D721Med (cell line): ENCODE measurements at regions not wholly inside any gene's neighbourhood (a gene's known extent, or its start where the extent isn't known, plus 50 kb on each side); places are given as distances from the start of the nearest gene placed in this dataset.

Experiments
- DNase-seq: peaks from one replicate; pipeline ENCODE4 v3.0.0; 2011; ENCODE audit warnings: low spot score; ENCODE audit not compliant: insufficient read length
- FAIRE-seq: peaks from 2 replicates; lab custom pipeline; 2011; peaks lifted over from hg19 to GRCh38; lab: Jason Lieb, UNC
- CTCF ChIP-seq: IDR thresholded peaks from 2 replicates; pipeline ENCODE4 v1.5.1; 2012; ENCODE audit warnings: mild to moderate bottlenecking, control low read depth; ENCODE audit not compliant: insufficient read depth; ENCODE audit errors: missing control alignments

GRCh38 chr6:155974811-155975323, 519.2 kb upstream of the NOX3 start:
- FAIRE-seq (no peak), DNase-seq (no peak)
- TF ChIP-seq CTCF = no peak

- no peak for TF ChIP-seq CTCF
- FAIRE-seq (no peak), DNase-seq (no peak)
Measured at GRCh38 chr6:155974359-155974758, 518.7 kb upstream of the NOX3 start.

GRCh38 chr6:155970876-155971708, 515.5 kb upstream of the NOX3 start:
- FAIRE-seq (no peak), DNase-seq (no peak)
- no peak for TF ChIP-seq CTCF

- DNase-seq (no peak), FAIRE-seq (no peak)
- TF ChIP-seq CTCF = no peak
Measured at GRCh38 chr6:155970472-155970871, 514.8 kb upstream of the NOX3 start.

GRCh38 chr6:155968921-155969320, 513.3 kb upstream of the NOX3 start:
- DNase-seq (no peak), FAIRE-seq (no peak)
- TF ChIP-seq CTCF = no peak

- FAIRE-seq = no peak
- no peak for TF ChIP-seq CTCF
- no peak for DNase-seq
Measured at GRCh38 chr6:155967322-155967721, 511.7 kb upstream of the NOX3 start.

GRCh38 chr6:155964544-155964943, 508.9 kb upstream of the NOX3 start:
- FAIRE-seq (no peak), DNase-seq (no peak)
- no peak for TF ChIP-seq CTCF
